ENCODE measurements at regions not wholly inside any gene's neighbourhood (a gene's known extent, or its start where the extent isn't known, plus 50 kb on each side); places are given as distances from the start of the nearest gene placed in this dataset.

GRCh38 chr20:52893498-52893897 lies 78.7 kb upstream of the TSHZ2 start:
- DNase-seq (ENCODE audit: insufficient read length): no peak
- TF ChIP-seq POLR2A (IDR thresholded peaks at IDR 0.05; ENCODE audit: low read depth, low read length) (no peak), POLR2AphosphoS5 (IDR thresholded peaks at IDR 0.05; ENCODE audit: low read depth, low read length) (no peak)
- no peak for FAIRE-seq

- DNase-seq (ENCODE audit: insufficient read length): no peak
- no peak for FAIRE-seq
- TF ChIP-seq POLR2AphosphoS5 (IDR thresholded peaks at IDR 0.05; ENCODE audit: low read depth, low read length): no peak
- no peak for TF ChIP-seq POLR2A (IDR thresholded peaks at IDR 0.05; ENCODE audit: low read depth, low read length)
Measured at GRCh38 chr20:52892023-52892422, 80.1 kb upstream of the TSHZ2 start.

- FAIRE-seq (no peak), DNase-seq (ENCODE audit: insufficient read length) (no peak)
- TF ChIP-seq TAF1 (IDR thresholded peaks at IDR 0.05; ENCODE audit: borderline replicate concordance, low read depth, low read length) (no peak), POLR2A (IDR thresholded peaks at IDR 0.05; ENCODE audit: low read depth, low read length) (no peak), POLR2AphosphoS5 (IDR thresholded peaks at IDR 0.05; ENCODE audit: low read depth, low read length) (no peak)
Measured at GRCh38 chr20:52890130-52890529, 82.0 kb upstream of the TSHZ2 start.

GRCh38 chr20:52889225-52889624 lies 82.9 kb upstream of the TSHZ2 start:
- no peak for FAIRE-seq
- no peak for DNase-seq (ENCODE audit: insufficient read length)
- no peak for TF ChIP-seq POLR2AphosphoS5 (IDR thresholded peaks at IDR 0.05; ENCODE audit: low read depth, low read length)
- TF ChIP-seq POLR2A (IDR thresholded peaks at IDR 0.05; ENCODE audit: low read depth, low read length): no peak
- TF ChIP-seq TAF1 (IDR thresholded peaks at IDR 0.05; ENCODE audit: borderline replicate concordance, low read depth, low read length): no peak

GRCh38 chr20:52888096-52888495 lies 84.1 kb upstream of the TSHZ2 start:
- DNase-seq (ENCODE audit: insufficient read length) (no peak), FAIRE-seq (no peak)
- TF ChIP-seq POLR2AphosphoS5 (IDR thresholded peaks at IDR 0.05; ENCODE audit: low read depth, low read length): no peak
- no peak for TF ChIP-seq POLR2A (IDR thresholded peaks at IDR 0.05; ENCODE audit: low read depth, low read length)
- no peak for TF ChIP-seq TAF1 (IDR thresholded peaks at IDR 0.05; ENCODE audit: borderline replicate concordance, low read depth, low read length)

GRCh38 chr20:52880997-52881396 lies 91.2 kb upstream of the TSHZ2 start:
- DNase-seq (ENCODE audit: insufficient read length): no peak
- FAIRE-seq: no peak
- TF ChIP-seq POLR2A (IDR thresholded peaks at IDR 0.05; ENCODE audit: low read depth, low read length) (no peak), POLR2AphosphoS5 (IDR thresholded peaks at IDR 0.05; ENCODE audit: low read depth, low read length) (no peak), TAF1 (IDR thresholded peaks at IDR 0.05; ENCODE audit: borderline replicate concordance, low read depth, low read length) (no peak)

- FAIRE-seq: no peak
- no peak for DNase-seq (ENCODE audit: insufficient read length)
Measured at GRCh38 chr20:52880259-52880658, 91.9 kb upstream of the TSHZ2 start.

GRCh38 chr20:52874241-52874640 lies 97.9 kb upstream of the TSHZ2 start:
- FAIRE-seq (no peak), DNase-seq (ENCODE audit: insufficient read length) (no peak)
- TF ChIP-seq POLR2AphosphoS5 (IDR thresholded peaks at IDR 0.05; ENCODE audit: low read depth, low read length): no peak
- TF ChIP-seq POLR2A (IDR thresholded peaks at IDR 0.05; ENCODE audit: low read depth, low read length): no peak
- no peak for TF ChIP-seq TAF1 (IDR thresholded peaks at IDR 0.05; ENCODE audit: borderline replicate concordance, low read depth, low read length)

More at GRCh38 chr20:52880259-52880658, 91.9 kb upstream of the TSHZ2 start:
- no peak for TF ChIP-seq POLR2AphosphoS5 (IDR thresholded peaks at IDR 0.05; ENCODE audit: low read depth, low read length)
- no peak for TF ChIP-seq POLR2A (IDR thresholded peaks at IDR 0.05; ENCODE audit: low read depth, low read length)
- TF ChIP-seq TAF1 (IDR thresholded peaks at IDR 0.05; ENCODE audit: borderline replicate concordance, low read depth, low read length): no peak

GRCh38 chr20:52869698-52870501 lies 102.3 kb upstream of the TSHZ2 start:
- DNase-seq (ENCODE audit: insufficient read length) (no peak), FAIRE-seq (no peak)
- TF ChIP-seq POLR2AphosphoS5 (IDR thresholded peaks at IDR 0.05; ENCODE audit: low read depth, low read length) (no peak), POLR2A (IDR thresholded peaks at IDR 0.05; ENCODE audit: low read depth, low read length) (no peak), TAF1 (IDR thresholded peaks at IDR 0.05; ENCODE audit: borderline replicate concordance, low read depth, low read length) (no peak)

- TF ChIP-seq POLR2A (IDR thresholded peaks at IDR 0.05; ENCODE audit: low read depth, low read length): no peak
- TF ChIP-seq TAF1 (IDR thresholded peaks at IDR 0.05; ENCODE audit: borderline replicate concordance, low read depth, low read length): no peak
- no peak for TF ChIP-seq POLR2AphosphoS5 (IDR thresholded peaks at IDR 0.05; ENCODE audit: low read depth, low read length)
- FAIRE-seq: no peak
- DNase-seq (ENCODE audit: insufficient read length): no peak
Measured at GRCh38 chr20:52869276-52869675, 102.9 kb upstream of the TSHZ2 start.

- no peak for FAIRE-seq
- TF ChIP-seq POLR2A (IDR thresholded peaks at IDR 0.05; ENCODE audit: low read depth, low read length) (no peak), TAF1 (IDR thresholded peaks at IDR 0.05; ENCODE audit: borderline replicate concordance, low read depth, low read length) (no peak), POLR2AphosphoS5 (IDR thresholded peaks at IDR 0.05; ENCODE audit: low read depth, low read length) (no peak)
- DNase-seq (ENCODE audit: insufficient read length): no peak
Measured at GRCh38 chr20:52867305-52867704, 104.9 kb upstream of the TSHZ2 start.

- TF ChIP-seq TAF1 (IDR thresholded peaks at IDR 0.05; ENCODE audit: borderline replicate concordance, low read depth, low read length): no peak
- no peak for TF ChIP-seq POLR2AphosphoS5 (IDR thresholded peaks at IDR 0.05; ENCODE audit: low read depth, low read length)
- no peak for TF ChIP-seq POLR2A (IDR thresholded peaks at IDR 0.05; ENCODE audit: low read depth, low read length)
- DNase-seq (ENCODE audit: insufficient read length) (no peak), FAIRE-seq (no peak)
Measured at GRCh38 chr20:52864916-52865605, 107.1 kb upstream of the TSHZ2 start.

Measured in GM12892 (cell line).